Ascending aorta (tissue), 2 donors: ENCODE measurements at regions not wholly inside any gene's neighbourhood (a gene's known extent, or its start where the extent isn't known, plus 50 kb on each side); places are given as distances from the start of the nearest gene placed in this dataset.

ENCODE experiments used
- DNase-seq, 2 donors: peaks; one replicate each; pipeline ENCODE4 v3.0.0-alpha.2; 2019; ENCODE audit warnings: low spot score in 2 of 2
- H3K27ac ChIP-seq, 2 donors: fragments of 200-600 bp; sonication (generic); one replicate each; pipeline ENCODE4 v1.5.1; 2016 to 2017; ENCODE audit warnings: mild to moderate bottlenecking in 1 of 2
- H3K27me3 ChIP-seq: fragments of 200-600 bp; sonication (generic); one replicate; pipeline ENCODE4 v1.5.1; 2017
- H3K36me3 ChIP-seq, 2 donors: fragments of 200-600 bp; sonication (generic); one replicate each; pipeline ENCODE4 v1.5.1; 2016
- H3K4me1 ChIP-seq, 2 donors: fragments of 200-600 bp; sonication (generic); one replicate each; pipeline ENCODE4 v1.5.1; 2016 to 2017; ENCODE audit warnings: mild to moderate bottlenecking in 1 of 2
- H3K4me3 ChIP-seq, 2 donors: fragments of 200-600 bp; sonication (generic); one replicate each; pipeline ENCODE4 v1.5.1; 2016 to 2017; ENCODE audit warnings: mild to moderate bottlenecking in 1 of 2
- H3K9me3 ChIP-seq, 2 donors: fragments of 200-600 bp; sonication (generic); one replicate each; pipeline ENCODE4 v1.5.1; 2016
- intact Hi-C: fragments of 100-400 bp; cut with DNase I; formaldehyde crosslinking; loops from one replicate; pipeline ENCODE4 v1.15.1; 2023
- TF ChIP-seq, protein P1 (sequence below), 3 experiments: fragments of 200-600 bp in 2 of 3; fragments of 450-650 bp in 1 of 3; sonication (generic) in 2 of 3; IDR thresholded peaks; one replicate each; pipeline ENCODE4 v1.5.1; 2016 to 2019; ENCODE audit warnings: antibody characterized with exemption in 3 of 3, mild to moderate bottlenecking in 1 of 3, moderate library complexity in 1 of 3

DNA sequence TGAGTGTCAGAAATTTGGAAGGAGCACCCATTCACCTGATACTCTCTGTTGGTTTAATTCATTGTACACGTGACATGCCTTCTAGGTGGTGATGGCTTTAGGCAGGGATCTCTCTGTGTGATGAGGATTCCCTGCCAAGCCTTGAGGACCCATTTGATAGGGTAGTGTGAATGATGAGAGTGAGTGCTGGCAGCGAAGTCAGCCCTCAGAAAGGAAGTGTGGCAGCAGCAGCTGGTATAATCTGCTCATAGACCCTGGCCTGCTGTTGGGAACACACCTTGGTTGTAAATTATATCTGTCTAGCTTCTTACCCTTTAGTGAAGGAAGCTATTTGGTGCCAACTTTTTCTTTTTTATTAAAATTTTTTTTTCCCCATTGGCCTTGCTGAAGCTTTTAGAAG lies 164.5 kb downstream of the HAUS1 start:
- no peaks in the 10 kb centered on the region for H3K9me3 ChIP-seq

DNA sequence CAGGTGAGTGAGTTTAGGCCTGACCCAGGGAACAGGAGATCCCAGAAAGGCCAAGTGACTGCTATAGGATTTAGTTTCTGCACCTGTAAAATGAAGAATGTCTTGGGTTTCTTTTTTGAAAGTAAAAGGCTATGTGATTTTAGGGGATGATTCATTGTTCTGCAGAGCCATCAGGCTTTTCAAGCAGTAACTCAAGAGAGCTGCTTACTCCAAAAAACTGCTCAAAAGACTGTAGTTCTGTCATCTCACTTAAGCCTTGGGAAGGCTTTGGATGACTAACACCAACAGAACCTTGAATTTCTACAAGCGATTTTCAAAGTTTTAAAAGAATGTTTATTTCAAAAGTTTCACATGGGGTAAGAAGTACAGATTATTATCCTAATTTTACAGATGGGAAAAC lies 165.1 kb downstream of the HAUS1 start:
- H3K9me3 ChIP-seq: no peaks in the 10 kb centered on the region
- no peak overlapping the region for H3K4me3 ChIP-seq
- H3K27ac ChIP-seq: no peak overlapping the region
- DNase-seq: no peak
- TF ChIP-seq, protein P1, sequence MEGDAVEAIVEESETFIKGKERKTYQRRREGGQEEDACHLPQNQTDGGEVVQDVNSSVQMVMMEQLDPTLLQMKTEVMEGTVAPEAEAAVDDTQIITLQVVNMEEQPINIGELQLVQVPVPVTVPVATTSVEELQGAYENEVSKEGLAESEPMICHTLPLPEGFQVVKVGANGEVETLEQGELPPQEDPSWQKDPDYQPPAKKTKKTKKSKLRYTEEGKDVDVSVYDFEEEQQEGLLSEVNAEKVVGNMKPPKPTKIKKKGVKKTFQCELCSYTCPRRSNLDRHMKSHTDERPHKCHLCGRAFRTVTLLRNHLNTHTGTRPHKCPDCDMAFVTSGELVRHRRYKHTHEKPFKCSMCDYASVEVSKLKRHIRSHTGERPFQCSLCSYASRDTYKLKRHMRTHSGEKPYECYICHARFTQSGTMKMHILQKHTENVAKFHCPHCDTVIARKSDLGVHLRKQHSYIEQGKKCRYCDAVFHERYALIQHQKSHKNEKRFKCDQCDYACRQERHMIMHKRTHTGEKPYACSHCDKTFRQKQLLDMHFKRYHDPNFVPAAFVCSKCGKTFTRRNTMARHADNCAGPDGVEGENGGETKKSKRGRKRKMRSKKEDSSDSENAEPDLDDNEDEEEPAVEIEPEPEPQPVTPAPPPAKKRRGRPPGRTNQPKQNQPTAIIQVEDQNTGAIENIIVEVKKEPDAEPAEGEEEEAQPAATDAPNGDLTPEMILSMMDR (IDR thresholded peaks at IDR 0.05): no peak
- no peaks in the 10 kb centered on the region for H3K4me1 ChIP-seq
- H3K27me3 ChIP-seq: no peaks in the 10 kb centered on the region
- intact Hi-C loops: no loop called here
- peaks cover 4 to 13% of the 10 kb centered on the region in 2 donors for H3K36me3 ChIP-seq

More for the DNA sequence above, 164.5 kb downstream of the HAUS1 start:
- TF ChIP-seq, protein P1 (IDR thresholded peaks at IDR 0.05): no peak
- Histone ChIP-seq H3K4me3 (no peak overlapping the region), H3K27ac (no peak overlapping the region), H3K36me3 (peaks cover 4 to 19% of the 10 kb centered on the region in 2 donors), H3K27me3 (no peaks in the 10 kb centered on the region), H3K4me1 (no peaks in the 10 kb centered on the region)
- intact Hi-C loops: no loop called here
- no peak for DNase-seq

DNA sequence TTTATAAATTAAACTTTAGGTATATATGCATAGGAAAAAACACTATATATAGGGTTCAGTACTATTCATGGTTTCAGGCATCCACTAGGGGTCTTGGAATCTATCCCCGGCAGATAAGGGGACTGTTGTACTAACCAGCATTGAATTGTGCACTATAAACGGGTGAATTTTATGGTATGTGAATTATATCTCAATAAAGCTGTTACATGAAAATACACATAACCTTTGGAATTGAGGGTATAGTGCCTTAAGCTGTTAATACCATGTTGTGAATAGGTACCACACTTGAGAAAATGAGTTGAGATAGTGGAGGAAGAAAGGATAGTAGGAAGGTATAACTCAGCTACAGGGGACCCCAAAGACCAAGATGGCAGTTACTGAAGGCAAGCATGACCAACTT lies 167.3 kb downstream of the HAUS1 start:
- intact Hi-C loops: no loop called here
- Histone ChIP-seq H3K27ac (no peak overlapping the region), H3K36me3 (peaks cover 4% of the 10 kb centered on the region in 2 donors), H3K9me3 (no peaks in the 10 kb centered on the region), H3K4me3 (no peak overlapping the region), H3K4me1 (no peaks in the 10 kb centered on the region), H3K27me3 (no peaks in the 10 kb centered on the region)
- no peak for DNase-seq
- TF ChIP-seq, protein P1 (IDR thresholded peaks at IDR 0.05): no peak

DNA sequence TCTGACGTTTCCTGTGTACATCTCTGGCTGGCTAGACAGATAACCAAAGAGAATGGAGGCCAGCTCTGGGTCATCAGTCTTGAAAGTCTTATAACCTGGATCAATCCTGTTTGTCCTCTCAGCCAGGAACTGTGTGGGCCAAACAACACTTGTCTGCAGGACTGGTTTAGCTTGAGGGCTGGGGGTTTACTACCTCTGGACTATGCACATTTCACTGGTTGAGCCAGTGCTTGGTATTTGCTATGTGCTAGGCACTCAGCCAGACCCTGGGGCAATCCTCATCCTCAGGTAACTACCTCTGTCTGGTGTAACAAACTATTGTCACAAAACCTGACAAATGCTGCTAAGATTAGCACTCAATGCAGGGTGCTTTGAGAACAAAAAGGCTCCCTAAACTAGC lies 169.7 kb downstream of the HAUS1 start:
- DNase-seq: no peak
- H3K4me1 ChIP-seq: no peaks in the 10 kb centered on the region
- TF ChIP-seq, protein P1 (IDR thresholded peaks at IDR 0.05): no peak
- H3K4me3 ChIP-seq: no peak overlapping the region
- no peaks in the 10 kb centered on the region for H3K9me3 ChIP-seq
- H3K27me3 ChIP-seq: no peaks in the 10 kb centered on the region
- intact Hi-C loops: no loop called here
- H3K36me3 ChIP-seq: no peaks in the 10 kb centered on the region
- no peak overlapping the region for H3K27ac ChIP-seq

DNA sequence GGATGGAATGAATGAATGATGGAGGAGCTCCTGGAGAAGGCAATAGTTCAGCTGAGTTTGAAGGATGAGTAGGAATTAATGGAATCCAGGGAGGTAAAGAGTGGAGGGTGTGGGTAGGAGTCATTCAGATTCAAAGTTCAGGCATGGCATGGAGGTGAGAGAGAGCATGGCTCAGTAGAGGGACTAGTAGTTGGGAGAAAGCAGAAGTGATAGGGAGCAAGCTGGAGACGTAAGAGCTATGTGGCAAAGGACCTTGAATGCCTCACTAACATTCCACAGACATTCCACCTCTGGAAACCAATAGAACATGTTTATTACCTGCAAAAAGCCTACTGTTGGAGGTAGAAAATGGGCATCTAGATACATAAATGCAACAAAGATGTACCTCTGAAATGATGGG lies 170.1 kb downstream of the HAUS1 start:
- TF ChIP-seq, protein P1 (IDR thresholded peaks at IDR 0.05): no peak
- Histone ChIP-seq H3K27ac (no peak overlapping the region), H3K9me3 (no peaks in the 10 kb centered on the region), H3K36me3 (no peaks in the 10 kb centered on the region), H3K4me3 (no peak overlapping the region), H3K4me1 (no peaks in the 10 kb centered on the region), H3K27me3 (no peaks in the 10 kb centered on the region)
- intact Hi-C loops: no loop called here
- no peak for DNase-seq

DNA sequence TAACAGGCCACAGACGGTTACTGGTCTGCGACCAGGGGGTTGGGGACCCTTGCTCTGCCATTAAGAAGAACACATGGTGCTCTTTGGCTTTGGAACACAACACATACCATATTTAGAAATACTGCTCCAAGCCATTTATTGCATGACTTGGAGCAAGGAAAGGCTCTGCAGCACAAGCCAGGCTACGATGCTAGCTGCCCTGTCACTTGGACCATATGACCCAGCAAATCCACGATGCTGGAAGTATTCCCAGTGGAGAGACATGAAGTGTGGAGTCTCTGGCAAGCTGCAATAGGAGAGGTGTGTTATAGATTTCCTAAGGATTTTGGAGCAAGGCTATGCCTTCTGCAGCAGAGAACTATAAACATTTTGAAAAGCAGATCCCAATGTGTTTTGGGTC lies 171.2 kb downstream of the HAUS1 start:
- TF ChIP-seq, protein P1 (IDR thresholded peaks at IDR 0.05): no peak
- no peak for DNase-seq
- H3K4me3 ChIP-seq: no peak overlapping the region
- intact Hi-C loops: no loop called here
- no peaks in the 10 kb centered on the region for H3K9me3 ChIP-seq
- H3K36me3 ChIP-seq: no peaks in the 10 kb centered on the region
- no peak overlapping the region for H3K27ac ChIP-seq
- H3K27me3 ChIP-seq: no peaks in the 10 kb centered on the region
- no peaks in the 10 kb centered on the region for H3K4me1 ChIP-seq
